GM12878 (cell line): ENCODE measurements at regions not wholly inside any gene's neighbourhood (a gene's known extent, or its start where the extent isn't known, plus 50 kb on each side); places are given as distances from the start of the nearest gene placed in this dataset.

Experiments
- ATAC-seq: fragments of 200-7000 bp; cut with Tn5 transposase; 3 replicates; pipeline ENCODE4 v1.9.1; 2020; ENCODE audit warnings: mild to moderate bottlenecking, moderate library complexity
- BruUV-seq: library from RNA; stranded (reverse); fragments of 400-500 nt; replicated peaks from 2 replicates; lab custom pipeline; 2021; lab: Mats Ljungman, UMichigan
- CTCF ChIA-PET: fragments of 300-600 bp; sonication (Branson Sonifier 250); formaldehyde crosslinking; extraction: SDS; loops from one replicate; lab custom pipeline; 2021; ENCODE audit warnings: inconsistent platforms; lab: Yijun Ruan, JAX
- POLR2A ChIA-PET: fragments of 350-600 bp; formaldehyde crosslinking; extraction: SDS; loops from one replicate; lab custom pipeline; 2021; ENCODE audit warnings: inconsistent platforms; lab: Charles Lee
- RAD21 ChIA-PET: fragments of 300-600 bp; sonication (Branson Sonifier 250); formaldehyde crosslinking; loops from one replicate; lab custom pipeline; 2023; ENCODE audit warnings: antibody characterized with exemption; ENCODE audit not compliant: unreplicated experiment; lab: Charles Lee
- SMC1A ChIA-PET: fragments of 300-600 bp; sonication (Branson Sonifier 250); formaldehyde crosslinking; loops from one replicate; lab custom pipeline; 2023; ENCODE audit not compliant: unreplicated experiment, uncharacterized antibody; lab: Charles Lee
- DNase-seq: peaks from one replicate; pipeline ENCODE4 v3.0.0-alpha.2; 2011; ENCODE audit warnings: low read depth, low spot score
- FAIRE-seq: peaks from 3 replicates; lab custom pipeline; 2011; peaks lifted over from hg19 to GRCh38; lab: Jason Lieb, UNC
- H2AFZ ChIP-seq: 2 replicates; pipeline ENCODE4 v1.6.0; 2011; ENCODE audit warnings: low read depth, low read length, control low read depth; ENCODE audit not compliant: control insufficient read depth
- H3K27ac ChIP-seq: 2 replicates; pipeline ENCODE4 v1.5.1; 2011; ENCODE audit warnings: control low read depth; ENCODE audit not compliant: control insufficient read depth, insufficient read depth
- H3K27me3 ChIP-seq, 2 experiments: replicated peaks in 1 of 2; 2 replicates each; pipeline versions ENCODE4 v1.6.0 to v1.6.1; 2011; ENCODE audit warnings: low read length in 1 of 2; ENCODE audit not compliant: control insufficient read depth in 2 of 2, insufficient read depth in 2 of 2
- H3K36me3 ChIP-seq, 2 experiments: 2 replicates each; pipeline ENCODE4 v1.5.1; 2011; ENCODE audit warnings: low read length in 1 of 2; ENCODE audit not compliant: control insufficient read depth in 2 of 2, insufficient read depth in 2 of 2
- H3K4me1 ChIP-seq: 2 replicates; pipeline ENCODE4 v1.6.1; 2011; ENCODE audit warnings: mild to moderate bottlenecking, low read length, moderate library complexity, mixed read lengths; ENCODE audit not compliant: control insufficient read depth, insufficient read depth
- H3K4me2 ChIP-seq: 2 replicates; pipeline ENCODE4 v1.6.0; 2011; ENCODE audit warnings: control low read depth; ENCODE audit not compliant: control insufficient read depth, insufficient read depth
- H3K4me3 ChIP-seq: fragments of 200-600 bp; sonication (generic); 2 replicates; pipeline ENCODE4 v1.5.1; 2016
- H3K79me2 ChIP-seq: 2 replicates; pipeline ENCODE4 v1.6.0; 2011; ENCODE audit warnings: low read length; ENCODE audit not compliant: control insufficient read depth, insufficient read depth
- H3K9ac ChIP-seq: 2 replicates; pipeline ENCODE4 v1.8.0; 2011; ENCODE audit warnings: low read length, control low read depth, mixed read lengths; ENCODE audit not compliant: control insufficient read depth, insufficient read depth
- H3K9me3 ChIP-seq: replicated peaks from 3 replicates; pipeline ENCODE4 v1.5.1; 2011; ENCODE audit warnings: mild to moderate bottlenecking, low read length; ENCODE audit not compliant: control insufficient read depth, insufficient read depth
- H4K20me1 ChIP-seq: 2 replicates; pipeline ENCODE4 v1.6.0; 2011; ENCODE audit not compliant: control insufficient read depth, insufficient read depth
- ATF2 ChIP-seq: IDR thresholded peaks from 2 replicates; pipeline ENCODE4 v1.6.1; 2012; ENCODE audit warnings: low read length, inconsistent platforms
- CEBPB ChIP-seq, 2 experiments: fragments of 150-350 bp in 1 of 2; IDR thresholded peaks; 2 replicates each; pipeline ENCODE4 v1.6.1; 2012 to 2014; ENCODE audit warnings: low read depth in 2 of 2, low read length in 2 of 2, borderline replicate concordance in 1 of 2, inconsistent platforms in 1 of 2
- EGR1 ChIP-seq, 2 experiments: IDR thresholded peaks; 1 replicate in 1 of 2; 2 replicates in 1 of 2; pipeline ENCODE4 v1.6.1; 2011 to 2012; ENCODE audit warnings: low read depth in 2 of 2, low read length in 2 of 2, borderline replicate concordance in 1 of 2, mild to moderate bottlenecking in 1 of 2, moderate library complexity in 1 of 2
- NFYB ChIP-seq: IDR thresholded peaks from 2 replicates; pipeline ENCODE4 v1.6.1; 2011; ENCODE audit warnings: low read depth, mild to moderate bottlenecking, low read length, improper control_type of control experiment, moderate library complexity; ENCODE audit not compliant: insufficient read depth
- PAX8 ChIP-seq: fragments of 450-650 bp; IDR thresholded peaks from 2 replicates; pipeline ENCODE4 v1.6.1; 2017; ENCODE audit warnings: mild to moderate bottlenecking, moderate library complexity
- RBBP5 ChIP-seq: fragments of 200-600 bp; sonication (generic); conservative IDR thresholded peaks from 2 replicates; pipeline ENCODE4 v1.6.1; 2016
- SMAD1 ChIP-seq: fragments of 450-650 bp; IDR thresholded peaks from 2 replicates; pipeline ENCODE4 v1.6.1; 2018; ENCODE audit warnings: mild to moderate bottlenecking, low read depth; ENCODE audit not compliant: partially characterized antibody
- SPI1 ChIP-seq: IDR thresholded peaks from 2 replicates; pipeline ENCODE4 v1.6.1; 2011; ENCODE audit warnings: low read depth, mild to moderate bottlenecking, low read length, moderate library complexity, borderline replicate concordance; ENCODE audit not compliant: insufficient read depth
- SREBF1 ChIP-seq: IDR thresholded peaks from 2 replicates; pipeline ENCODE4 v1.6.1; 2012; ENCODE audit warnings: mild to moderate bottlenecking, low read length
- SUZ12 ChIP-seq: fragments of 200-600 bp; sonication (generic); IDR thresholded peaks from one replicate; pipeline ENCODE4 v1.6.1; 2018; ENCODE audit warnings: antibody characterized with exemption, mild to moderate bottlenecking; ENCODE audit not compliant: unreplicated experiment
- YBX1 ChIP-seq: fragments of 450-650 bp; IDR thresholded peaks from 2 replicates; pipeline ENCODE4 v1.6.1; 2016; ENCODE audit warnings: antibody characterized with exemption
- ZSCAN29 ChIP-seq: fragments of 450-650 bp; IDR thresholded peaks from 2 replicates; pipeline ENCODE4 v1.6.1; 2017; ENCODE audit warnings: mild to moderate bottlenecking, moderate library complexity
- WGBS: methylation state at CpG from one replicate; pipeline ENCODE4 v1.1.6; 2016; ENCODE audit warnings: low lambda C conversion rate; ENCODE audit not compliant: insufficient replicate concordance, insufficient coverage; ENCODE audit errors: missing lambda C conversion rate; 5-methylcytosine and 5-hydroxymethylcytosine counted together
- in situ Hi-C: fragments of 300-500 bp; cut with MboI; formaldehyde crosslinking; loops from 9 replicates; pipeline ENCODE4 v1.14.3; 2018; ENCODE audit warnings: mixed read lengths
- intact Hi-C: fragments of 100-400 bp; cut with micrococcal nuclease; formaldehyde crosslinking; loops from one replicate; pipeline ENCODE4 v1.14.2; 2022; ENCODE audit not compliant: unreplicated experiment

GRCh38 chr16:54821731-54822130 is 108.9 kb upstream of the IRX5 start (continued):
- TF ChIP-seq SREBF1 (no peak), YBX1 (no peak), SPI1 (no peak), NFYB (no peak), SMAD1 (no peak)

GRCh38 chr16:54817940-54818574 is 112.6 kb upstream of the IRX5 start:
- POLR2A ChIA-PET = no interaction called here
- Histone ChIP-seq H3K4me1 (no peaks in the 10 kb centered on the region), H3K4me2 (no peak overlapping the region), H3K27ac (no peak overlapping the region), H2AFZ (no peak overlapping the region), H3K4me3 (no peak overlapping the region), H3K9ac (no peak overlapping the region), H3K79me2 (no peaks in the 10 kb centered on the region), H4K20me1 (no peaks in the 10 kb centered on the region), H3K9me3 (no peaks in the 10 kb centered on the region), H3K36me3 (no peaks in the 10 kb centered on the region), H3K27me3 (no peaks in the 10 kb centered on the region)
- FAIRE-seq (no peak), ATAC-seq (no peak), DNase-seq (no peak)
- in situ Hi-C loops = no loop called here
- RAD21 ChIA-PET = no interaction called here
- BruUV-seq = no TSS peak
- intact Hi-C loops = no loop called here
- CTCF ChIA-PET = no interaction called here
- TF ChIP-seq ATF2 = no peak
- TF ChIP-seq ZSCAN29 = no peak
- no peak for TF ChIP-seq PAX8
- TF ChIP-seq RBBP5 = no peak
- no peak for TF ChIP-seq SUZ12
- TF ChIP-seq EGR1 (IDR thresholded peaks at IDR 0.05; ENCODE audit: borderline replicate concordance in 1 of 2, low read depth in 2 of 2, low read length in 2 of 2) = no peak
- TF ChIP-seq CEBPB (IDR thresholded peaks at IDR 0.05; ENCODE audit: borderline replicate concordance in 1 of 2, low read depth in 2 of 2, low read length in 2 of 2) = no peak
- WGBS = 59% methylated on average over 17 of the region's 17 CpGs
- SMC1A ChIA-PET = no interaction called here
